Glutamatergic neuron (in vitro differentiated cells): ENCODE measurements at regions not wholly inside any gene's neighbourhood (a gene's known extent, or its start where the extent isn't known, plus 50 kb on each side); places are given as distances from the start of the nearest gene placed in this dataset.

ENCODE experiments used
- DNase-seq: peaks from one replicate; pipeline ENCODE4 v3.0.0; 2022
- H3K27ac Mint-ChIP-seq: one replicate; pipeline ENCODE4 v1.8.0; 2020; ENCODE audit warnings: mild to moderate bottlenecking, mixed read lengths, inconsistent platforms; ENCODE audit not compliant: unreplicated experiment
- H3K27me3 Mint-ChIP-seq: one replicate; pipeline ENCODE4 v1.8.0; 2020; ENCODE audit warnings: mild to moderate bottlenecking, moderate library complexity, mixed read lengths, inconsistent platforms; ENCODE audit not compliant: unreplicated experiment
- H3K36me3 Mint-ChIP-seq: one replicate; pipeline ENCODE4 v1.8.0; 2020; ENCODE audit warnings: mild to moderate bottlenecking, mixed read lengths, inconsistent platforms; ENCODE audit not compliant: unreplicated experiment
- H3K4me1 Mint-ChIP-seq: one replicate; pipeline ENCODE4 v1.8.0; 2020; ENCODE audit warnings: mild to moderate bottlenecking, low read depth, mixed read lengths, inconsistent platforms; ENCODE audit not compliant: unreplicated experiment
- H3K4me3 Mint-ChIP-seq: one replicate; pipeline ENCODE4 v1.8.0; 2020; ENCODE audit warnings: mild to moderate bottlenecking, mixed read lengths, inconsistent platforms; ENCODE audit not compliant: unreplicated experiment
- H3K9me3 Mint-ChIP-seq: one replicate; pipeline ENCODE4 v1.8.0; 2020; ENCODE audit warnings: mild to moderate bottlenecking, moderate library complexity, mixed read lengths, inconsistent platforms; ENCODE audit not compliant: unreplicated experiment
- TF ChIP-seq, protein P1 (sequence below): fragments of 200-600 bp; sonication (generic); IDR thresholded peaks from one replicate; pipeline ENCODE4 v1.5.0; 2021; ENCODE audit not compliant: partially characterized antibody, unreplicated experiment

DNA sequence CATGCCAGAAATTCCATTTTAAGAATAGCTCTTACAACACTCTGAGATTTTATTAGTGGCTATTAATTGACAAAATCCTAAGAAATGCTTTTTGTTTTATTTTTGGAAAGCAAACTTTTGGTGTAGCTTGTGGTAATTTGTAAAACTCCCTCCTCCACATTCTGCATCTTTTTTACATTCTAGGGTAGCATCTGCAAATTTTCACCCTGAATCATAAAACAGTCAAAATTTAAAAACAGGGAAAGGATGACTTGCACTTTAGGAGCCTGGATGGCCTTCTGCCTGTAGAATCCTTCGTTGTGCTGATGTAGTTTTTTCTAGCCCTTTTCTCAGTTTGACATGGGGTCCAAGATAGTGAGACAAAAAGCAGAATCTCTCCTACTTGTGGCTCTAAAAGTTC lies 316.1 kb downstream of the ADRA2A start:
- no peaks in the 10 kb centered on the region for H3K9me3 Mint-ChIP-seq
- no peak for DNase-seq
- H3K4me3 Mint-ChIP-seq: no peak overlapping the region
- peaks cover 7% of the 10 kb centered on the region for H3K27me3 Mint-ChIP-seq
- no peaks in the 10 kb centered on the region for H3K36me3 Mint-ChIP-seq
- TF ChIP-seq, protein P1, sequence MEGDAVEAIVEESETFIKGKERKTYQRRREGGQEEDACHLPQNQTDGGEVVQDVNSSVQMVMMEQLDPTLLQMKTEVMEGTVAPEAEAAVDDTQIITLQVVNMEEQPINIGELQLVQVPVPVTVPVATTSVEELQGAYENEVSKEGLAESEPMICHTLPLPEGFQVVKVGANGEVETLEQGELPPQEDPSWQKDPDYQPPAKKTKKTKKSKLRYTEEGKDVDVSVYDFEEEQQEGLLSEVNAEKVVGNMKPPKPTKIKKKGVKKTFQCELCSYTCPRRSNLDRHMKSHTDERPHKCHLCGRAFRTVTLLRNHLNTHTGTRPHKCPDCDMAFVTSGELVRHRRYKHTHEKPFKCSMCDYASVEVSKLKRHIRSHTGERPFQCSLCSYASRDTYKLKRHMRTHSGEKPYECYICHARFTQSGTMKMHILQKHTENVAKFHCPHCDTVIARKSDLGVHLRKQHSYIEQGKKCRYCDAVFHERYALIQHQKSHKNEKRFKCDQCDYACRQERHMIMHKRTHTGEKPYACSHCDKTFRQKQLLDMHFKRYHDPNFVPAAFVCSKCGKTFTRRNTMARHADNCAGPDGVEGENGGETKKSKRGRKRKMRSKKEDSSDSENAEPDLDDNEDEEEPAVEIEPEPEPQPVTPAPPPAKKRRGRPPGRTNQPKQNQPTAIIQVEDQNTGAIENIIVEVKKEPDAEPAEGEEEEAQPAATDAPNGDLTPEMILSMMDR: no peak
- H3K4me1 Mint-ChIP-seq: no peaks in the 10 kb centered on the region
- no peak overlapping the region for H3K27ac Mint-ChIP-seq

DNA sequence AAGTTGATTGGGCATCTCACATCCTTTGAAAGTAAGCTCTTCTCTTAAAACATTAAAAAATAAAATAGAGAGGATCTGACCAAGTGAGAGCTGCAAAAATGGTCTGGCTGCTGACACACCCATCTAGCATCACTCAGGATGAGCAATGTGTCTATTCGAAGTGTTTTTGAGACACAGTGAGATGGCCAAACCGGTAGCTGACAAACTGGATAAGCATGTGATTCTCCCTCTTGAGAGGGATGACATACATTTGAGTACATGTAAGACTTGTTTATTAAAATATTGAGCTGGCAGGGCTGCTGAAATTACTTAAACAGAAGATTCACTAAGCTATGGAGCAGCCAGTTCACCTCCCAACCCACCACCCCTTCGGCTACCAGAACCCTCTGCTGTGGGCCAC lies 333.9 kb downstream of the ADRA2A start:
- Mint-ChIP-seq H3K9me3 (no peaks in the 10 kb centered on the region), H3K36me3 (no peaks in the 10 kb centered on the region)

DNA sequence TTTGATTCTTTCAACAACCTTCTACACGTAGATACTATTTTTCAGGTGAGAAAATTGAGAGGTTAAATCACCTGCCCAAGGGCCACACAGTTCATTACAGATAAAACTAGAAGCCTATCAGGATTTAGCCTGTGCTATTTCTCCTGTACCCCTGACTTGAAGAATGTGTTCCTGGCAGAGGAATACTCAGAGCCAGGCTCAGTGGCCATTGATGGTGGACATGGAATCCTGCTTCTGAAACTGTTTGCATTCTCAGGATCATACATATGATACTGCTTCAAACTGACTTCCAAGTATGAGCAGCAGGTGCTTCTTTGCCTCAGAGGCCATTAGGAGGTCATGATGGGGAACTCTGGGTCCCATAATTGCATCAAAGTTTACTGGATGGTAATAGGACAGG lies 348.6 kb downstream of the ADRA2A start:
- no peaks in the 10 kb centered on the region for H3K36me3 Mint-ChIP-seq
- TF ChIP-seq, protein P1: no peak
- no peak for DNase-seq

More for the DNA sequence above, 333.9 kb downstream of the ADRA2A start:
- Mint-ChIP-seq H3K4me3 (no peak overlapping the region), H3K4me1 (no peaks in the 10 kb centered on the region), H3K27me3 (no peaks in the 10 kb centered on the region), H3K27ac (no peak overlapping the region)
- DNase-seq: no peak
- TF ChIP-seq, protein P1: no peak

DNA sequence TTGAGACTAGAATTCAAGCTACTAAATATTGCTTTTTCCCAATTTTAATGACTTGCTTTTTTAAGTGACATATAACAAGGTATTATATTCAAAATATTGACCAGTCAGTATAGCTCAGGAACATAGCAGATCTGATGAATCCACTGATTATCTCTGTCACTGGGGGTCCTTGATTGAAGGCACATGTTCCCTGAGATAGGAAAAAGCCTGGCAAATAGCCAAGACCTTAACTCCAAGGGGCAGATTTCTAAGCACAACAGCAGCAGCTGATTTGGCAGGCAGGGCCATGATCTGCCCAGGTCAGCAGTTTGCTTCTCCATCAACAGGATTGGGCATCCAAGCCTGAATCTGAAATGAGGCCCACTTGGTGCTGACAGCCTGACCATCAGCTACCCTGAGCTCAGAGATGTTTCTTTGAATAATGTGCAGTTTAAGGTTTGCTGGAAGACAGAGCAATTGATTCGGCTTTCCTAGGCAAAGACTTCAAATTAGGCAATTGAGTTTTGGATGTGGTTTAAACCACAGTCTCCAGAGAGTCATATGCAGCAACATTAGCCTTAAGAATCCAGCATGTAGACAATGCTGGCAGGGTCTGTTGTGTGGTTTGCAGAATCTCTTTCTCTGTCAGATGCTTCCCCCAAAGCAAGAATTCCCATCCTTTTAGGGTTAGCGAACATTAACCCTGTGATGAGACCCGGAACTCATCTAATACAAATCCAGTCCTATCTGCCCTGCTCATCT lies 352.6 kb downstream of the ADRA2A start:
- H3K4me1 Mint-ChIP-seq: no peaks in the 10 kb centered on the region
- TF ChIP-seq, protein P1: no peak
- no peaks in the 10 kb centered on the region for H3K9me3 Mint-ChIP-seq
- H3K4me3 Mint-ChIP-seq: no peak overlapping the region
- H3K27ac Mint-ChIP-seq: no peak overlapping the region
- no peaks in the 10 kb centered on the region for H3K36me3 Mint-ChIP-seq
- DNase-seq: no peak
- H3K27me3 Mint-ChIP-seq: no peaks in the 10 kb centered on the region

More for the DNA sequence above, 348.6 kb downstream of the ADRA2A start:
- Mint-ChIP-seq H3K27ac (no peak overlapping the region), H3K4me1 (no peaks in the 10 kb centered on the region), H3K27me3 (no peaks in the 10 kb centered on the region), H3K9me3 (no peaks in the 10 kb centered on the region), H3K4me3 (no peak overlapping the region)

DNA sequence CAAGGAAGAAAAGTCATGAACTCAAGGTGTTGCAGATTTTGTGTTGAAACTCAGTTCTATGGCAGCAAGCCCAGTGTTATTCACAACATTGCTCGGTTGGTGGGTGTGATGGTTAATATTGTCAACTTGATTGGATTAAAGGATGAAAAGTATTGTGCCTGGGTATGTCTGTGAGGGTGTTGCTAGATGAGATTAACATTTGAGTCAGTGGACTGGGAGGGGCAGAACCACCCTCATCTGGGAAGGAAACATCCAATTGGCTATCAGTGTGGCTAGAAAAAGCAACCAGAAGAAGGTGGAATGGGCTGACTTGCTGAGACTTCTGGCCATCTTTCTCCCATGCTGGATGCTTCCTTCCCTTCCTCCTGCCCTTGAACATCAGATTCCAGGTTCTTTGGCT lies 353.2 kb downstream of the ADRA2A start:
- Mint-ChIP-seq H3K27ac (no peak overlapping the region), H3K4me3 (no peak overlapping the region), H3K27me3 (no peaks in the 10 kb centered on the region), H3K4me1 (no peaks in the 10 kb centered on the region), H3K36me3 (no peaks in the 10 kb centered on the region), H3K9me3 (no peaks in the 10 kb centered on the region)
- TF ChIP-seq, protein P1: no peak
- DNase-seq: no peak
